OCI-LY1 (cell line): ENCODE measurements at regions not wholly inside any gene's neighbourhood (a gene's known extent, or its start where the extent isn't known, plus 50 kb on each side); places are given as distances from the start of the nearest gene placed in this dataset.

Experiments
- H2AFZ ChIP-seq: fragments of 200-600 bp; sonication (generic), shearing (Covaris generic); 2 replicates; pipeline ENCODE4 v1.6.0; 2014; ENCODE audit warnings: antibody characterized with exemption, mild to moderate bottlenecking, low read length
- H3F3A ChIP-seq: fragments of 200-600 bp; sonication (generic), shearing (Covaris generic); 2 replicates; pipeline ENCODE4 v1.6.0; 2014; ENCODE audit warnings: mild to moderate bottlenecking, antibody characterized with exemption, low read length, moderate library complexity; ENCODE audit not compliant: insufficient read depth
- H3K27ac ChIP-seq: fragments of 200-600 bp; sonication (generic); 2 replicates; pipeline ENCODE4 v1.5.1; 2014; ENCODE audit warnings: low read length, mixed run types, mild to moderate bottlenecking, low read depth; ENCODE audit not compliant: poor library complexity, severe bottlenecking
- H3K27me3 ChIP-seq: fragments of 200-600 bp; sonication (generic); 2 replicates; pipeline ENCODE4 v1.6.0; 2014; ENCODE audit warnings: antibody characterized with exemption, mild to moderate bottlenecking, low read length, moderate library complexity; ENCODE audit not compliant: insufficient read depth
- H3K36me3 ChIP-seq: fragments of 200-600 bp; sonication (generic); 2 replicates; pipeline ENCODE4 v1.6.1; 2014; ENCODE audit warnings: mild to moderate bottlenecking, antibody characterized with exemption, low read length, moderate library complexity, mixed read lengths; ENCODE audit not compliant: insufficient read depth
- H3K4me1 ChIP-seq: fragments of 200-600 bp; sonication (generic); 2 replicates; pipeline ENCODE4 v1.5.1; 2014; ENCODE audit warnings: mild to moderate bottlenecking, low read length, moderate library complexity; ENCODE audit not compliant: insufficient read depth, severe bottlenecking
- H3K4me2 ChIP-seq: fragments of 200-600 bp; sonication (generic), shearing (Covaris generic); 2 replicates; pipeline ENCODE4 v1.6.1; 2014; ENCODE audit warnings: low read length
- H3K4me3 ChIP-seq: fragments of 200-600 bp; sonication (generic); 2 replicates; pipeline ENCODE4 v1.5.1; 2014; ENCODE audit warnings: low read length, low read depth, mild to moderate bottlenecking, mixed read lengths; ENCODE audit not compliant: poor library complexity, severe bottlenecking
- H3K79me2 ChIP-seq: fragments of 200-600 bp; shearing (Covaris generic); 2 replicates; pipeline ENCODE4 v1.6.1; 2016; ENCODE audit warnings: mixed run types, low read length, mixed read lengths; ENCODE audit not compliant: insufficient read depth
- H3K9ac ChIP-seq: fragments of 200-600 bp; sonication (generic), shearing (Covaris generic); 2 replicates; pipeline ENCODE4 v1.6.1; 2014; ENCODE audit warnings: mild to moderate bottlenecking, low read length, mixed read lengths
- H3K9me2 ChIP-seq: fragments of 200-600 bp; sonication (generic), shearing (Covaris generic); 2 replicates; pipeline ENCODE4 v1.6.1; 2014; ENCODE audit warnings: low read depth, mild to moderate bottlenecking, low read length, mixed read lengths
- H3K9me3 ChIP-seq: fragments of 200-600 bp; shearing (Covaris generic); 2 replicates; pipeline ENCODE4 v1.6.1; 2014; ENCODE audit warnings: low read length, mixed read lengths
- H4K20me1 ChIP-seq: fragments of 200-600 bp; sonication (generic), shearing (Covaris generic); 2 replicates; pipeline ENCODE4 v1.6.0; 2016; ENCODE audit warnings: mild to moderate bottlenecking, low read length; ENCODE audit not compliant: insufficient read depth
- EZH2 ChIP-seq: fragments of 200-600 bp; sonication (generic), shearing (Covaris generic); IDR thresholded peaks from 2 replicates; pipeline ENCODE4 v1.8.0; 2017; ENCODE audit warnings: borderline replicate concordance, mixed run types, mild to moderate bottlenecking, antibody characterized with exemption, low read length, moderate library complexity, mixed read lengths
- TF ChIP-seq, protein P1 (sequence below): fragments of 200-600 bp; sonication (generic), shearing (Covaris generic); IDR thresholded peaks from 2 replicates; pipeline ENCODE4 v1.5.1; 2017; ENCODE audit warnings: mild to moderate bottlenecking, antibody characterized with exemption, low read length, moderate library complexity, mixed read lengths

DNA sequence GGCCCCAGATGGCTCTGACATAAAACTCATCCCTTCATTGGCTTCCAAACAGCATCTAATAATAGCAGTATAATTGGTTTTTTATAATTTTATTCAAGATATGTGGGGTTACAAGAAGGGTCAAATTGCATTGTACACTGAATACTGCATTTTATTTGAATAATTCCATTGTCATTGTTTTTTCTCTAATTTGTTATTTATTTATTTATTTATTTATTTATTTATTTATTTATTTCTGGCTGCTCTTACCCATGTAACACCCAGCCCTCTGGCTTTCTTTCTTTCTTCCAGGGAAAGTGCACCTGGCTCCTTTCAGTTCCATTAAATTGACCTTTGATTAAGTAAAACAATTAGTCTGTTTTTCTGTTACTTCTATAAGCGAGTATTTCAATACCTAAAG is 210.1 kb downstream of the CDH9 start:
- H3F3A ChIP-seq = no peaks in the 10 kb centered on the region
- H3K9ac ChIP-seq = no peak overlapping the region
- H3K36me3 ChIP-seq = no peaks in the 10 kb centered on the region
- H3K9me3 ChIP-seq = no peaks in the 10 kb centered on the region
- no peaks in the 10 kb centered on the region for H3K27me3 ChIP-seq
- no peaks in the 10 kb centered on the region for H4K20me1 ChIP-seq
- H3K4me3 ChIP-seq = no peak overlapping the region
- no peaks in the 10 kb centered on the region for H3K79me2 ChIP-seq
- TF ChIP-seq EZH2 = no peak
- TF ChIP-seq, protein P1, sequence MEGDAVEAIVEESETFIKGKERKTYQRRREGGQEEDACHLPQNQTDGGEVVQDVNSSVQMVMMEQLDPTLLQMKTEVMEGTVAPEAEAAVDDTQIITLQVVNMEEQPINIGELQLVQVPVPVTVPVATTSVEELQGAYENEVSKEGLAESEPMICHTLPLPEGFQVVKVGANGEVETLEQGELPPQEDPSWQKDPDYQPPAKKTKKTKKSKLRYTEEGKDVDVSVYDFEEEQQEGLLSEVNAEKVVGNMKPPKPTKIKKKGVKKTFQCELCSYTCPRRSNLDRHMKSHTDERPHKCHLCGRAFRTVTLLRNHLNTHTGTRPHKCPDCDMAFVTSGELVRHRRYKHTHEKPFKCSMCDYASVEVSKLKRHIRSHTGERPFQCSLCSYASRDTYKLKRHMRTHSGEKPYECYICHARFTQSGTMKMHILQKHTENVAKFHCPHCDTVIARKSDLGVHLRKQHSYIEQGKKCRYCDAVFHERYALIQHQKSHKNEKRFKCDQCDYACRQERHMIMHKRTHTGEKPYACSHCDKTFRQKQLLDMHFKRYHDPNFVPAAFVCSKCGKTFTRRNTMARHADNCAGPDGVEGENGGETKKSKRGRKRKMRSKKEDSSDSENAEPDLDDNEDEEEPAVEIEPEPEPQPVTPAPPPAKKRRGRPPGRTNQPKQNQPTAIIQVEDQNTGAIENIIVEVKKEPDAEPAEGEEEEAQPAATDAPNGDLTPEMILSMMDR = no peak
- H2AFZ ChIP-seq = no peak overlapping the region
- H3K9me2 ChIP-seq = no peaks in the 10 kb centered on the region
- no peaks in the 10 kb centered on the region for H3K4me1 ChIP-seq
- no peak overlapping the region for H3K27ac ChIP-seq
- H3K4me2 ChIP-seq = no peak overlapping the region

DNA sequence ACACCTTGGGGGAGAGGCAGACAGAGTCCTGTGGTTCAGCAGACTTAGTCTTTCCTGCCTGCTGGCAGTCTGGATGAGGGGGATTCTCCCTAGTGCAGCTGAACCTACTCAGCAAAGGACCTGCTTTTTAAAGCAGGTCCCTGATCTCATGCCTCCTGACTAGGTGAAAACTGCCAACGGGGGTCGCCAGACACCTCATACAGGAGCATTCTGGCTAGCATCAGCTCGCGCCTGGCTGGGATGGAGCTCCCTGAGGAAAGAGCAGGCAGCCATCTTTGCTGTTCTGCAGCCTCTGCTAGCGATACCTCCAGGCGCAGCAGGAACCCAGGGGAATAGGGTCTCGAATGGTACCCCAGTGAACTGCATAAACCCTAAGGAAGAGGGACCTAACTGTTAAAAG is 225.2 kb downstream of the CDH9 start:
- Histone ChIP-seq H3K4me3 (no peak overlapping the region), H3K27ac (no peak overlapping the region), H3F3A (no peaks in the 10 kb centered on the region), H3K9me2 (no peaks in the 10 kb centered on the region), H3K4me2 (no peak overlapping the region), H3K36me3 (no peaks in the 10 kb centered on the region), H3K9ac (no peak overlapping the region), H3K79me2 (no peaks in the 10 kb centered on the region), H4K20me1 (no peaks in the 10 kb centered on the region), H3K4me1 (no peaks in the 10 kb centered on the region), H2AFZ (no peak overlapping the region), H3K9me3 (no peaks in the 10 kb centered on the region), H3K27me3 (no peaks in the 10 kb centered on the region)
- TF ChIP-seq EZH2 = no peak
- TF ChIP-seq, protein P1 = no peak

DNA sequence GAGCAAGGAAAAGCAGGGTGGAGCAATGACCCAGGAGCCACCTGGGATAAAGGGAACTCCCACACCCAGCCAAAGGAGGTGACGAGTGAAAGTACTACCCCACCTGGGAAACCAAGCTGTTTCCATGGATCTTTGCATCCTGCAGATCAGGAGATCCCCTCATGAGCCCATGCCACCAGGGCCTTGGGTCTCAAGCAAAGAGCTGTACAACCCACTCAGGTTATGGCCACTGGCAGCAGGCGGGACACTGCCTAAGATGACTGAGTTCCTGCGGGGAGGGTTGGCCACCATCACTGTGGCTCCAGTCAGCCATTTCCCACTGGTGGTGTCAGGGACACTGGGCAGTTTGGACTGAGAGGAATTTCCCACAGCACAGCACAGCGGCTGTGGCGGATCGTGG is 225.7 kb downstream of the CDH9 start:
- Histone ChIP-seq H3K27me3 (no peaks in the 10 kb centered on the region), H3K9me2 (no peaks in the 10 kb centered on the region), H3F3A (no peaks in the 10 kb centered on the region), H3K9me3 (no peaks in the 10 kb centered on the region), H3K79me2 (no peaks in the 10 kb centered on the region), H2AFZ (no peak overlapping the region), H4K20me1 (no peaks in the 10 kb centered on the region), H3K4me3 (no peak overlapping the region), H3K27ac (no peak overlapping the region), H3K4me1 (no peaks in the 10 kb centered on the region), H3K4me2 (no peak overlapping the region), H3K36me3 (no peaks in the 10 kb centered on the region), H3K9ac (no peak overlapping the region)
- TF ChIP-seq, protein P1 = no peak
- no peak for TF ChIP-seq EZH2
